ENCODE measurements at regions not wholly inside any gene's neighbourhood (a gene's known extent, or its start where the extent isn't known, plus 50 kb on each side); places are given as distances from the start of the nearest gene placed in this dataset.
"Not testable (repeated sequence)": the region's sequence is repeated elsewhere in the genome, so short reads cannot be mapped to it uniquely, and the experiment has no call there.

- not testable (repeated sequence) for TF ChIP-seq CTCF (IDR thresholded peaks at IDR 0.05; ENCODE audit: low read depth, low read length); EZH2phosphoT487 (IDR thresholded peaks at IDR 0.05; ENCODE audit: low read depth)
Observed at GRCh38 chr11:121362955-121363354, 70.4 kb downstream of the SC5D start.

Data from OCI-LY3 (cell line).